ENCODE measurements at regions not wholly inside any gene's neighbourhood (a gene's known extent, or its start where the extent isn't known, plus 50 kb on each side); places are given as distances from the start of the nearest gene placed in this dataset.
"Not testable (repeated sequence)": the region's sequence is repeated elsewhere in the genome, so short reads cannot be mapped to it uniquely, and the experiment has no call there.

- no peak for TF ChIP-seq CTCF (IDR thresholded peaks at IDR 0.05; ENCODE audit: insufficient read depth, low read depth, low read length, missing control alignments)
- H3K4me3 ChIP-seq (ENCODE audit: low read depth, low read length) = no peak overlapping the region
Measured at GRCh38 chr22:22121445-22121844, 123.1 kb upstream of the VPREB1 start.

DNA sequence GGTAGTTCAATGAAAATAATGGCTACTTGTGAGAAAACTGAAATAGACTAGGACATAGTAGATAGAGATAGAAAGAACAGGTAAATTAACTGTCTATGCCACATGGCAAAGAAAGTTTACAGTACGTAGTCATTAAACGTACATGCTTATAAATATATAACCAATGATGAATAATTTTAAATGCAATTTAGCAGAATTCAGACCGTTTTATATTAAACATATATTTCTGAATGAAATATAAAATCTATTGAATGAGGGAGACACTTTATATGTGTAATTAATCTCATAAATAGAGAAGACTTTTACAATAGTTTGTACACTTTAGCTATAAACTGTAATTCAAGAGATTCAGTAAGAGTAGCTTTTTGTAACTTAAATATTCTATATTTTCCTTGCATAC is 124.4 kb upstream of the VPREB1 start:
- TF ChIP-seq CTCF (IDR thresholded peaks at IDR 0.05; ENCODE audit: insufficient read depth, low read depth, low read length, missing control alignments) = no peak
- H3K4me3 ChIP-seq (ENCODE audit: low read depth, low read length) = no peak overlapping the region
- DNase-seq (ENCODE audit: low read depth) = no peak

More at GRCh38 chr22:22121445-22121844, 123.1 kb upstream of the VPREB1 start:
- DNase-seq (ENCODE audit: low read depth) = no peak

DNA sequence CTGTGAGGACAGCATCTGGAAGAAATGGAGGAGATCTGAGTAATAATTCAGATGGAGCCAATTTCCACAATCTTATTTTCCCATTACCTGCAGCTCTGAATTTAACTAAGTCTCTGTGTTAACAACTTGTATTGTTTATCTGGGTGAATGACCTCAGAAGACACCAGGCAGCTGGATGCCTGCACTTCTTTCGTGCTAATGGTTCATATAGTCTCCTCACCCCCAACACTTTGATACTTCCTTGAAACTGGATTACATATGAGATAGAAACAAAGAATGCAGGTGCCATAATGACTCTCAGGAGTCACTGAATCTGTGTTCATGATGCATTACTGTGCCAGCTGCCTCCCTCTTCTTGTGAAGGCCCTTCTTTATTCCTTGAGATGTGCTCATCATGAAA is 125.6 kb upstream of the VPREB1 start:
- no peak for TF ChIP-seq CTCF (IDR thresholded peaks at IDR 0.05; ENCODE audit: insufficient read depth, low read depth, low read length, missing control alignments)
- DNase-seq (ENCODE audit: low read depth) = no peak

DNA sequence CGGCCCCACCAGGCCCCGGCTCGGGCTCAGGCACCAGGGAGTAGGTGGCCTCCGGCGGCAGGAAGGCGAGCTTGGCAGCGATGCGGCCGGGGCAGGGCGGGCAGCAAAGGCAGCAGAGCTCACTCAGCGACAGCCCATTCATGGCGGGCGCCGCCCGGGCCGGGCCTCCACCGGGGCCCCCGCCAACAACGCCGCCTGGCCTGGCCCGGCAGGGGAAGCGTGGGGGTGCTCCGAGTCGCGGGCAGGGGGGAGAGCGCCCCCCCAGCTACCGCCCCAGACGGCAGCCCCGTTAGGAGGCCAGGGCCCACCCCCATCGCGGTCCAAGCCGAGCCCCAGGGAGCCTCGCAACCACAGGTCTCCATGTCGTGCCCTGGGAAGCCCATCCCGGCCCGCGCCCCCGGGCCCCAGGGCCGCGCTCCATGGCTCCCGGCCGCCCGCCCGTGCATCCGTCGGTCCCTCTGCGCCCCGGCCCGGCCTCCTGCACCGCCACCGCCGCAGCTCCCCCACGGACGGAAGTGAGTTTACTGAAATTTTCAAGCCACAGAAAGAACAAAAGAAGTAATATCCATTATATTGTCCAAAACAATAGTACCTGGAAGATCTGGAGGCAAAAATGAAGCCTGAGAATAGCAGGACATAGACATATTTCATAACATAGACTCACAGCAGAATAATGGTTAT is 126.6 kb upstream of the VPREB1 start:
- not testable (repeated sequence) for H3K4me3 ChIP-seq (ENCODE audit: low read depth, low read length); DNase-seq (ENCODE audit: low read depth)

More for the DNA sequence above, 125.6 kb upstream of the VPREB1 start:
- no peak overlapping the region for H3K4me3 ChIP-seq (ENCODE audit: low read depth, low read length)

DNA sequence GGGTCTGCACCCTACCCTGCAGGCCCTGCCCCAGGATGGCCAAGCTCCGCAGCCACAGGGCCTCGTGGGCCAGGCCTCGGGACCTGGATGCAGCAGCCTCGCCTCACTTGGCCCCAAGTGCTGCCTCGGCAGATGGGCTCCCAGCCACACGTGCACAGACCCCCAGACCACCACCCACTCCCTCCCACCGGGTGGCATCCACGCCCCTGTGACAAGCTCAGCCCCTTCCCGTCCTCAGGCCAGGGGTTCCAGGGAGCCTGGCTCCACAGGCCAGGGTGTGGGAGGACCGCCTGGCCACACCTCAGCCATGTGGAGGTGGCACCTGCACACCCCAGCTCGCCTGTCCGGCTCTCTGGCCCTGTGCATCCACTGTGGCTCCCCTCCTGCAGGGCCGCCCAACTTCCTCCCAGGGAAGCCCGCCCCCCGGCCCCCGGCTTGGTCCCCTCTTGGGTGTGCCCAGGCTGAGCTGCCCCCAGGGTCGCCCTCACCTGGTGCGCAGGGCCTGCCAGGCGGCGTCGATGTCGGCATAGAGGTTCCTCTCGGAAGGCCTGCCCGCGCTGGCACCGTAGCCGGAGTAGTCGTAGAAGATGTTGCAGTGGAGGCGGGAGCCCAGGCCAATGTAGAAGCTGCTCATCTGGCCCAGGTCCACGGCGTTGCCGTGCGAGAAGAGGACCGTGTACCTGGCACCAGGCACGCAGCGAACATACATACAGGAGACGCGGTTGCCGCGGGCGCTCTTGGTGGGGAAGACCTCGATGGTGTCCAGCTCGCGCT is 127.4 kb upstream of the VPREB1 start:
- DNase-seq (ENCODE audit: low read depth); H3K4me3 ChIP-seq (ENCODE audit: low read depth, low read length): not testable (repeated sequence)

GRCh38 chr22:22113701-22114100 is 130.9 kb upstream of the VPREB1 start:
- H3K4me3 ChIP-seq (ENCODE audit: low read depth, low read length) = no peak overlapping the region
- no peak for DNase-seq (ENCODE audit: low read depth)
- TF ChIP-seq CTCF (IDR thresholded peaks at IDR 0.05; ENCODE audit: insufficient read depth, low read depth, low read length, missing control alignments) = no peak

- DNase-seq (ENCODE audit: low read depth) = no peak
- no peak overlapping the region for H3K4me3 ChIP-seq (ENCODE audit: low read depth, low read length)
- no peak for TF ChIP-seq CTCF (IDR thresholded peaks at IDR 0.05; ENCODE audit: insufficient read depth, low read depth, low read length, missing control alignments)
Measured at GRCh38 chr22:22112533-22113294, 130.1 kb upstream of the TOP3B start.

All from GM12865 (cell line).